ENCODE measurements at regions not wholly inside any gene's neighbourhood (a gene's known extent, or its start where the extent isn't known, plus 50 kb on each side); places are given as distances from the start of the nearest gene placed in this dataset.

DNA sequence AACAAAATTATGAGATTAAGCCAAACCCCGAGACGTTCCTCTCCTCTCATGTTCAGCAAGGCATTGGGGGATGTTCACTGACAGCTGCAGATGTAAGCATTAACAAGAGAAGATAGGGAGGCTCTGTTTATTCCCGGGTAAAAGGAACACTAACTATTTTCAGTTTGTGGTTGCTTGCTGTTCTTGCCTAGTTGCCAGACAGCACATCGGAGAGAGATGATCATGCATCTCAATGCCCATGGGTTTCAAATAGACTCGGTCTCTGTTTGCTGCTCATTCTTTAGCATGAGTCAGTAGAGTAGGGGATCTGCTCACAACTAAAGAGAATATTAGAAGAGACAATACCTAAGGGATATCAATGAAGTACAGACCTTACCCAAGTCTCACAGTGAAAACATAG lies 78.3 kb downstream of the TMEM100 start:
- no peak for TF ChIP-seq POLR2A (IDR thresholded peaks at IDR 0.05)
- TF ChIP-seq, protein P1, sequence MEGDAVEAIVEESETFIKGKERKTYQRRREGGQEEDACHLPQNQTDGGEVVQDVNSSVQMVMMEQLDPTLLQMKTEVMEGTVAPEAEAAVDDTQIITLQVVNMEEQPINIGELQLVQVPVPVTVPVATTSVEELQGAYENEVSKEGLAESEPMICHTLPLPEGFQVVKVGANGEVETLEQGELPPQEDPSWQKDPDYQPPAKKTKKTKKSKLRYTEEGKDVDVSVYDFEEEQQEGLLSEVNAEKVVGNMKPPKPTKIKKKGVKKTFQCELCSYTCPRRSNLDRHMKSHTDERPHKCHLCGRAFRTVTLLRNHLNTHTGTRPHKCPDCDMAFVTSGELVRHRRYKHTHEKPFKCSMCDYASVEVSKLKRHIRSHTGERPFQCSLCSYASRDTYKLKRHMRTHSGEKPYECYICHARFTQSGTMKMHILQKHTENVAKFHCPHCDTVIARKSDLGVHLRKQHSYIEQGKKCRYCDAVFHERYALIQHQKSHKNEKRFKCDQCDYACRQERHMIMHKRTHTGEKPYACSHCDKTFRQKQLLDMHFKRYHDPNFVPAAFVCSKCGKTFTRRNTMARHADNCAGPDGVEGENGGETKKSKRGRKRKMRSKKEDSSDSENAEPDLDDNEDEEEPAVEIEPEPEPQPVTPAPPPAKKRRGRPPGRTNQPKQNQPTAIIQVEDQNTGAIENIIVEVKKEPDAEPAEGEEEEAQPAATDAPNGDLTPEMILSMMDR (IDR thresholded peaks at IDR 0.05), result no peak
